Natural killer cell (primary cell): ENCODE measurements at regions not wholly inside any gene's neighbourhood (a gene's known extent, or its start where the extent isn't known, plus 50 kb on each side); places are given as distances from the start of the nearest gene placed in this dataset.

Source experiments
- ATAC-seq, 3 donors: fragments of 150-1000 bp in 2 of 3; fragments of 200-7000 bp in 1 of 3; cut with Tn5 transposase; 1 replicate in 1 of 3; 2 replicates in 2 of 3; pipeline ENCODE4 v1.10.0; 2021; ENCODE audit warnings: mild to moderate bottlenecking in 2 of 3, moderate library complexity in 2 of 3
- DNase-seq, 2 donors: peaks; one replicate each; pipeline versions ENCODE4 v3.0.0 to v3.0.0-alpha.2; 2013 to 2021; ENCODE audit warnings: mixed read lengths in 1 of 2
- H3K27ac ChIP-seq: one replicate; pipeline ENCODE4 v1.5.1; 2013; ENCODE audit warnings: mild to moderate bottlenecking, low read length
- H3K27me3 ChIP-seq: one replicate; pipeline ENCODE4 v1.6.1; 2013; ENCODE audit warnings: low read length; ENCODE audit not compliant: control insufficient read depth, insufficient read depth
- H3K36me3 ChIP-seq: one replicate; pipeline ENCODE4 v1.6.1; 2013; ENCODE audit warnings: low read length; ENCODE audit not compliant: control insufficient read depth, insufficient read depth
- H3K4me1 ChIP-seq: one replicate; pipeline ENCODE4 v1.6.1; 2013; ENCODE audit warnings: low read length; ENCODE audit not compliant: control insufficient read depth, insufficient read depth
- H3K4me3 ChIP-seq: one replicate; pipeline ENCODE4 v1.5.1; 2013; ENCODE audit warnings: low read length
- H3K9me3 ChIP-seq: one replicate; pipeline ENCODE4 v1.6.1; 2013; ENCODE audit warnings: low read length; ENCODE audit not compliant: control insufficient read depth, insufficient read depth
- H3K27ac Mint-ChIP-seq, 2 donors: one replicate each; pipeline ENCODE4 v1.8.0; 2022; ENCODE audit warnings: mild to moderate bottlenecking in 2 of 2, mixed read lengths in 2 of 2, moderate library complexity in 1 of 2
- H3K27me3 Mint-ChIP-seq, 2 donors: one replicate each; pipeline ENCODE4 v1.8.0; 2022; ENCODE audit warnings: low read depth in 2 of 2, mixed read lengths in 2 of 2
- H3K36me3 Mint-ChIP-seq: one replicate; pipeline ENCODE4 v1.8.0; 2022; ENCODE audit warnings: mixed read lengths
- H3K4me1 Mint-ChIP-seq, 2 donors: one replicate each; pipeline ENCODE4 v1.8.0; 2022; ENCODE audit warnings: mixed read lengths in 2 of 2
- H3K4me3 Mint-ChIP-seq: one replicate; pipeline ENCODE4 v1.8.0; 2022; ENCODE audit warnings: mild to moderate bottlenecking, moderate library complexity, mixed read lengths
- H3K9me3 Mint-ChIP-seq, 2 donors: one replicate each; pipeline ENCODE4 v1.8.0; 2022; ENCODE audit warnings: mixed read lengths in 2 of 2
- WGBS: methylation state at CpG from one replicate; pipeline ENCODE4 v1.1.7; 2013; ENCODE audit warnings: missing lambda C conversion rate; ENCODE audit not compliant: insufficient coverage; 5-methylcytosine and 5-hydroxymethylcytosine counted together
- intact Hi-C: fragments of 100-400 bp; cut with micrococcal nuclease; formaldehyde crosslinking; loops from one replicate; pipeline ENCODE4 v1.14.2; 2022
- TF ChIP-seq, protein P1 (sequence below): fragments of 200-600 bp; IDR thresholded peaks from one replicate; pipeline ENCODE4 v1.8.0; 2022; ENCODE audit warnings: antibody characterized with exemption

DNA sequence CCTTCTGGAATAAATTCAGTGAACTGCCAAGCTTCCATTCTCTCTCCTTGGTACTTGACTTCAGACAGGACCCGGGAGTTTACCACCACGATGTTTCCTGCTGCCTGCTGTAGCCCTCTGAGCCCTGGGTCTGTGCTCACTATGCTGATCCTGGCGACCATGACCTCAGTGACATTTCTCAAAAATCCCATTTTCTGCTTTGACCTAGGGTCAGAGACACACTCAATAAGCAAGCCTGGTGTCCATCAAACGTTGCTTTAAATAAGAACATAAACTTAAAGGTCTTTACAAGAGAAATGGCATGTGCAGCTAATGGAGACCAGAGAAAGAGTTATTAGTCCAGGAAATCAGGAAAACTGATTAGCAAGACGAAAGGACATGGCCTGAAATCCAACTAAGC, 509.7 kb upstream of the SULF2 start:
- Mint-ChIP-seq H3K36me3 (no peaks in the 10 kb centered on the region), H3K9me3 (no peaks in the 10 kb centered on the region), H3K27ac (no peak overlapping the region), H3K4me3 (no peak overlapping the region), H3K27me3 (peaks cover 14 to 40% of the 10 kb centered on the region in 2 donors), H3K4me1 (no peaks in the 10 kb centered on the region)
- ATAC-seq (no peak), DNase-seq (no peak)
- 58% methylated on average over 5 of the region's 5 CpGs for WGBS
- intact Hi-C loops: no loop called here
- Histone ChIP-seq H3K4me1 (no peaks in the 10 kb centered on the region), H3K4me3 (no peak overlapping the region), H3K27me3 (no peaks in the 10 kb centered on the region), H3K36me3 (no peaks in the 10 kb centered on the region), H3K9me3 (no peaks in the 10 kb centered on the region), H3K27ac (no peak overlapping the region)
- TF ChIP-seq, protein P1, sequence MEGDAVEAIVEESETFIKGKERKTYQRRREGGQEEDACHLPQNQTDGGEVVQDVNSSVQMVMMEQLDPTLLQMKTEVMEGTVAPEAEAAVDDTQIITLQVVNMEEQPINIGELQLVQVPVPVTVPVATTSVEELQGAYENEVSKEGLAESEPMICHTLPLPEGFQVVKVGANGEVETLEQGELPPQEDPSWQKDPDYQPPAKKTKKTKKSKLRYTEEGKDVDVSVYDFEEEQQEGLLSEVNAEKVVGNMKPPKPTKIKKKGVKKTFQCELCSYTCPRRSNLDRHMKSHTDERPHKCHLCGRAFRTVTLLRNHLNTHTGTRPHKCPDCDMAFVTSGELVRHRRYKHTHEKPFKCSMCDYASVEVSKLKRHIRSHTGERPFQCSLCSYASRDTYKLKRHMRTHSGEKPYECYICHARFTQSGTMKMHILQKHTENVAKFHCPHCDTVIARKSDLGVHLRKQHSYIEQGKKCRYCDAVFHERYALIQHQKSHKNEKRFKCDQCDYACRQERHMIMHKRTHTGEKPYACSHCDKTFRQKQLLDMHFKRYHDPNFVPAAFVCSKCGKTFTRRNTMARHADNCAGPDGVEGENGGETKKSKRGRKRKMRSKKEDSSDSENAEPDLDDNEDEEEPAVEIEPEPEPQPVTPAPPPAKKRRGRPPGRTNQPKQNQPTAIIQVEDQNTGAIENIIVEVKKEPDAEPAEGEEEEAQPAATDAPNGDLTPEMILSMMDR: no peak

DNA sequence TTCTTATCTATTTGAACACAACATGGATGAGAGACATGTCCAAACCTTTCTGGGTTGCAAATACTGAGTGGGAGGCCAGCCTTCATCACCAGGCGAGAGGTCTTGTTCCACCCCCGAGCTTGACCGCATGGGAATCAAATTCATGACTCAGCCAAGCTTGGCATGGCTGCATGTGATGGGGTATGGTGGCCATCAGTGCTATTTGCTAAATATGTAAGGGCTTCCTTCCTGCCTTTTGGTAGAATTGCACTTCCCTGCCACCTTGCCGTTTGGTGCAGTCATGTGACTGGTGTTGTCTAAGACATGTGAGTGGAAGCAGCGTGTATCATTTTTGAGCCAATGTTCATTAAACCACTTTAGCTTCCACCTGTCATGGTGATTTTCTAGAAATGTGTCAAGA, 508.9 kb upstream of the SULF2 start:
- WGBS: 82% methylated on average over 4 of the region's 5 CpGs
- H3K4me1 Mint-ChIP-seq: no peaks in the 10 kb centered on the region
- TF ChIP-seq, protein P1: no peak

DNA sequence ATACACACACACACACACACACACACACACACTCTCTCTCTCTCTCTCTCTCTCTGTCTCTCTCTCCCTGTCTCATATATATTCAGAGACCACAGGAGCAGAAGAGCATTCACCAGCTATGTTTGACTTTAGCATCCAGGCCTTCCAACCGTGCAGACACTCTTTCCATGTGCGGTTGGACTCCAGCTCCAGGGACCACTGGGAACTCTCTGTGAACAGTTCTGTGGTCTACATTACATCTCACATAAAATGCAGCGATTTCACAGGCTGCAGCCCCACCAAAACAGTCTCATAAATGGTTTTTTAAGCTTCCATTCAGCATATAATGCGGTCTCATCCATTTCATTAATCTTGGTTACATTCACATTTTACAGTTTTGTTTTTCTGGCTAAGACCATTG, 508.4 kb upstream of the SULF2 start:
- H3K36me3 ChIP-seq: no peaks in the 10 kb centered on the region
- no peak for ATAC-seq
- no peak overlapping the region for H3K27ac ChIP-seq
- no peak overlapping the region for H3K27ac Mint-ChIP-seq
- no peaks in the 10 kb centered on the region for H3K9me3 ChIP-seq
- no peaks in the 10 kb centered on the region for H3K9me3 Mint-ChIP-seq
- no peak overlapping the region for H3K4me3 ChIP-seq
- DNase-seq: no peak
- 87% methylated on average over 4 of the region's 4 CpGs for WGBS
- no peak overlapping the region for H3K4me3 Mint-ChIP-seq
- TF ChIP-seq, protein P1: no peak
- no peaks in the 10 kb centered on the region for H3K36me3 Mint-ChIP-seq
- H3K27me3 Mint-ChIP-seq: peaks cover 15 to 50% of the 10 kb centered on the region in 2 donors
- no peaks in the 10 kb centered on the region for H3K4me1 ChIP-seq
- H3K27me3 ChIP-seq: no peaks in the 10 kb centered on the region
- no peaks in the 10 kb centered on the region for H3K4me1 Mint-ChIP-seq
- intact Hi-C loops: no loop called here

More for the DNA sequence above, 508.9 kb upstream of the SULF2 start:
- H3K4me1 ChIP-seq: no peaks in the 10 kb centered on the region
- Mint-ChIP-seq H3K36me3 (no peaks in the 10 kb centered on the region), H3K27ac (no peak overlapping the region), H3K4me3 (no peak overlapping the region), H3K27me3 (peaks cover 15 to 47% of the 10 kb centered on the region in 2 donors), H3K9me3 (no peaks in the 10 kb centered on the region)
- no peaks in the 10 kb centered on the region for H3K27me3 ChIP-seq
- H3K36me3 ChIP-seq: no peaks in the 10 kb centered on the region
- no peak overlapping the region for H3K4me3 ChIP-seq
- no peak overlapping the region for H3K27ac ChIP-seq
- intact Hi-C loops: no loop called here
- DNase-seq: no peak
- ATAC-seq: no peak
- H3K9me3 ChIP-seq: no peaks in the 10 kb centered on the region

DNA sequence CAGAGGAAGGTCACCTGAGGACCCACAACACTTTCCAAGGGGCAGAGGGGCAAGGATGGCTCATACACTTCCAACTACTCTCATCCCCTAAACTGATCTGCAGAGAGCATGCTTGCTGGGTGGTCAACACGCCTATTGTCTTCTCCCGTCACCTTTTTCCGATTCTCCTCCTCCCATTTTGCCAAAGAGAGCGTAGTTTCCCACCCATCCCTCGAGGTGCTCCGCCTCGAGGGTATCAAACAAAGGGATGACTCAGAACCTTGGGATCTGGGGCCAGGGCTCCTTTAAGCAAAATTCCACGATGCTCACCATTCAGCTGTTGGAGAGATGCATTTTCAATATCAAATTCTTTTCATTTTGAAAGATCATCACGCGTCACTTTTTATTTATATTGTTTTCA, 507.5 kb upstream of the SULF2 start:
- DNase-seq (no peak), ATAC-seq (no peak)
- 76% methylated on average over 8 of the region's 10 CpGs for WGBS
- no peaks in the 10 kb centered on the region for H3K4me1 ChIP-seq
- H3K9me3 ChIP-seq: no peaks in the 10 kb centered on the region
- H3K9me3 Mint-ChIP-seq: no peaks in the 10 kb centered on the region
- no peak overlapping the region for H3K4me3 ChIP-seq
- intact Hi-C loops: no loop called here
- no peak overlapping the region for H3K4me3 Mint-ChIP-seq
- TF ChIP-seq, protein P1: no peak
- no peak overlapping the region for H3K27ac Mint-ChIP-seq
- H3K27me3 Mint-ChIP-seq: peaks cover 15 to 50% of the 10 kb centered on the region in 2 donors
- H3K27me3 ChIP-seq: no peaks in the 10 kb centered on the region
- H3K36me3 ChIP-seq: no peaks in the 10 kb centered on the region
- no peaks in the 10 kb centered on the region for H3K36me3 Mint-ChIP-seq
- H3K27ac ChIP-seq: no peak overlapping the region
- H3K4me1 Mint-ChIP-seq: no peaks in the 10 kb centered on the region
